ENCODE measurements at regions not wholly inside any gene's neighbourhood (a gene's known extent, or its start where the extent isn't known, plus 50 kb on each side); places are given as distances from the start of the nearest gene placed in this dataset.

DNA sequence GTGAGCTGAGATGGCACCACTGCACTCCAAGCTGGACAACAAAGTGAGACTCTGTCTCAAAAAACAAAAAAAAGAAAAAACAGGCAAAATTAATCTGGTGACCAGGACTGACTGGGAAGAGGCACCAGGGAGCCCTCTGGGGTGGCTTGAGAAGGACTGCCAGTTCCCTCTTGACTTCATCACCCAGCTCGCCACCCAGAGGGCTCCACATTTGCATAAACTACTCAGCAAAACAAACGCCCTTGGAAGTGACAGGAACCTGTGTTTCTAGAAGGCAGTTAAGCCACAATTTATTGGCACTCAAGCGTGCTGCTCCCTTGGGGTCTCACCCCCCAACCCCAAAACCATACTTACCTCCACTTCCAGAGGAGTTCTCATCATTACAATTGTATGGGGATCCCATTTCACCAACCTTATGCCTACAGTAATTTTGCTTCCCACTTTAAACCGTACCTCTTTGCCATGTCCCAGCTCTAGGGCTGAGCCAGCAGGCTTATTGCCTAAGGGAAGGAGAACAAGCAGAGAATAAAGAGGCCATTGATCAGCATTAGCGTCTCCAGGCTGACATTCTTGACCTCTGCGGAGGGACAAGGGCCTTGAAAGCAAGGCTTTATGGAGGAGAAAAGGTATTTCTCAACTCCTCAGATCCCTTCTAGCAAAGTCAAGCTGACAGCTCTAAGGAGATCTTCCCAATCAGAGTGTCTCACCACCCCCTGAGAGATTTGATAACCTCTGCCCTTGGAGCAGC, 357.4 kb downstream of the SHQ1 start:
- DNase-seq (ENCODE audit: low read depth in 2 of 2) = no peak

GRCh38 chr3:72489901-72490300, 358.3 kb downstream of the SHQ1 start:
- DNase-seq (ENCODE audit: low read depth in 2 of 2) = no peak

GRCh38 chr3:72488738-72489035, 359.6 kb downstream of the SHQ1 start:
- DNase-seq (ENCODE audit: low read depth in 2 of 2) = no peak

GRCh38 chr3:72487946-72488737, 360.1 kb downstream of the SHQ1 start:
- DNase-seq (ENCODE audit: low read depth in 2 of 2) = no peak

GRCh38 chr3:72487078-72487765, 361.0 kb downstream of the SHQ1 start:
- no peak for DNase-seq (ENCODE audit: low read depth in 2 of 2)

DNA sequence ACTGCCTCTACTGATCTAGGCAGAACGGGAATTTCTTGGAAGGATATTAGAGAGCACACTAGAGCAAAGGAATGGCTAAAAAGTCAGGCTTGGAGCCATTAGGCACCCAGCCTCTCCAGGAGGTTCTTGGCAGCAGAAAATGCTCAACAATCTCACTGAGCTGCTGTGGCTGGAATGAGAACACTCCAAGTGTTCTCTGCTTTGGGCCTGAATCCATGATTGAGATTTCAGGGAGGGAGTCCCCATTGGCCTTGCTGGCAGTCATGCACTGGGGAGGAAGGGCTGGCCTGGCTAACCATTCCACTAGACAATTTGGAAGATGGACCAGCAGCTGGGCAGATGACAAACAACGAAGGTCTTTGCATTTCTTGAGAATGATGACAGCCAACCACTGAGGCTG, 362.6 kb downstream of the SHQ1 start:
- no peak for DNase-seq (ENCODE audit: low read depth in 2 of 2)

DNA sequence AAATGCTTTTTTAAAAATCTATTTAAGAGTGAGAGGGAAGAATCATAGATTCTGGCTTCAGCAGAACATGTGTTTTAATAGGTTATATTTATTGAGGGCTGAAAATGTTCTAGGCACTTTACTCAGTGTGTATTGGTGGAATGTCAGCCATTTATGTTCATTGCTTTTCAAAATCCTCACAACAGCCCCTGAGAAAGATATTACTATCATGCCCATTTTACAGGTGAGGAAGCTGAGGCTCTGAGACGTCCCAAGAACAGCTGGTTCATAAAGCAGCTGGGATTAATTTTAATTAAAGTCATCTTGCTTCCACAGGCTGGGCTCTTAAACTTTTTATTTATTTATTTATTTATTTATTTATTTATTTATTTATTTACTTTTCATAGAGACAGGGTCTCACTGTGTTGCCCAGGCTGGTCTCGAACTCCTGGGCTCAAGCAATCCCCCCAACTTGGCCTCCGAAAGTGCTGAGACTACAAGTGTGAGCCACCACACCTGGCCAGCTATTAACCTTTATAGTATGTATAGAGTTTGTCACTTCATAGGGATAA, 364.6 kb downstream of the SHQ1 start:
- no peak for DNase-seq (ENCODE audit: low read depth in 2 of 2)

GRCh38 chr3:72482589-72483321, 365.5 kb downstream of the SHQ1 start:
- DNase-seq (ENCODE audit: low read depth in 2 of 2) = peak; percentile 45 to 58

DNA sequence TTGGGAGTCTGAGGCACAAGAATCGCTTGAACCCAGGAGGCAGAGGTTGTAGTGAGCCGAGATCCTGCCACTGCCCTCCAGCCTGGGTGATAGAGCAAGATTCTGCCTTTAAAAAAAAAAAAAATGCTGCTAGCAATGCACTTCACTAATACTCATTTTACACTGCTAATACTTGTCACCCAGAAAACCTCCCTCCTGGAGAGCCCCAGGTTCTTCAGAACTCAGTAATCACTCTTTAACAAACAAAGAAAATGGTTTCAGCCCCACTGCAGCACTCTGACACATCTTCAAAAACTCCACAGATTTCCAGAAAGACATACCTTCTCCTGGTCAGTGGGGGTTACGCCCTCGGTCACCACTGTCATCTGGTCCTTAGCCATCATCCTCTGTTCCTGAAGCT, 366.7 kb downstream of the SHQ1 start:
- DNase-seq (ENCODE audit: low read depth in 2 of 2) = no peak

DNA sequence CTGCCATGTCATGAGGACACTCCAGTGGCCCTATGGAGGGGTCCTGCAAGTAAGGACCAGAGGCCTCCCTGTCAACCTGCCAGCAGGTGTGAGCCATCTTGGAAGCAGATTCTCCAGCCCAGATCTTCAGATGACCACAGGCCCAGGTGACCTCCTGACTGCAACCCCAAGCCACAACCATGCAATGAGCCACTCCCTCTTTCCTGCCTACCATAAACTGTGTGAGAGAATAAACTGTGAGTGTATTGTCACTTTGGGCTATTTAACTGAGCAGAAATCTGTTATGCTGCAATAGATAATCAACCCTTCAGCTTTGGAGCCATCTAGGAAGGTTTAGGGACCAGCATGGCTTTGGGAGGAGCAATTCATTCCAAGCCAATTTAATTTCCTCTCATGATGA, 367.9 kb downstream of the SHQ1 start:
- DNase-seq (ENCODE audit: low read depth in 2 of 2) = no peak

- DNase-seq (ENCODE audit: low read depth in 2 of 2) = no peak
Observed at GRCh38 chr3:72479651-72480215, 368.5 kb downstream of the SHQ1 start.

- DNase-seq (ENCODE audit: low read depth in 2 of 2) = no peak
Observed at GRCh38 chr3:72476139-72476483, 372.1 kb downstream of the SHQ1 start.

GRCh38 chr3:72475258-72476138, 372.7 kb downstream of the SHQ1 start:
- DNase-seq (ENCODE audit: low read depth in 2 of 2) = no peak

DNA sequence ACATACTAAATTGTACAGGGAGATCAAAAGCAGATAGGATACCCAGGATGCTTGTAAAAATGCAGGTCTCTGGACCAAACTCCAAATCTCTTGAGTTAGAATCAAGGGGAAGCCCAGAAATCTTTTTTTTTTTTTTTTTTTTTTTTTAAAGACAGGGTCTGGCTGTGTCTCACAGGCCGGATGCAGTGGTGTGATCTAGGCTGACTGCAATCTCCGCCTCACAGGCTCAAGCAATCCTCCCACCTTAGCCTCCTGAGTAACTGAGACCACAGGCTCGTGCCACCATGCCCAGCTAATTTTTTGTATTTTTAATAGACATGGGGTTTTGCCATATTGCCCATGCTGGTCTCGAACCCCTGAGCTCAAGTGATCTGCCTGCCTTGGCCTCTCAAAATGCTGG, 373.5 kb downstream of the SHQ1 start:
- no peak for DNase-seq (ENCODE audit: low read depth in 2 of 2)

DNA sequence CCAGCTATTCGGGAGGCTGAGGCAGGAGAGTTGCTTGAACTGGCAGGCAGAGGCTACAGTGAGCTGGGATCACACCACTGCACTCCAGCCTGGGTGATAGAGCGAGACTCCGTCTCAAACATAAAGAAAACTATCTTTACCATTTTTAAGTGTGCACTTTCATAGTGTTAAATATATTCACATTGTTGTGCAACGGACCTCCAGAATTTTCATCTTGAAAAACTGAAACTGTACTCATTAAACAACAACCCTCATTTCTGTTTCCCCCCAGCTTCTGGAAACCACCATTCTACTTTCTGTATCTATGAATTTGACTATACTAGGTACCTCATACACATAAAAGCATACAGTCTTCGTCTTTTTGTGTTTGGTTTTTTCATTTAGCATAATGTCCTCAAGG, 375.1 kb downstream of the SHQ1 start:
- DNase-seq (ENCODE audit: low read depth in 2 of 2) = no peak

GRCh38 chr3:72470904-72471417, 377.3 kb downstream of the SHQ1 start:
- no peak for DNase-seq (ENCODE audit: low read depth in 2 of 2)

GRCh38 chr3:72465853-72466252, 382.4 kb downstream of the SHQ1 start:
- no peak for DNase-seq (ENCODE audit: low read depth in 2 of 2)

GRCh38 chr3:72463083-72463482, 385.2 kb downstream of the SHQ1 start:
- no peak for DNase-seq (ENCODE audit: low read depth in 2 of 2)

GRCh38 chr3:72462595-72463011, 385.6 kb downstream of the SHQ1 start:
- no peak for DNase-seq (ENCODE audit: low read depth in 2 of 2)

GRCh38 chr3:72461787-72462186, 386.5 kb downstream of the SHQ1 start:
- DNase-seq (ENCODE audit: low read depth in 2 of 2) = no peak

Data from activated CD8-positive, alpha-beta memory T cell treated with anti-CD3 and anti-CD28 coated beads for 4 hours (primary cell).